GM18520 (cell line): ENCODE measurements at regions not wholly inside any gene's neighbourhood (a gene's known extent, or its start where the extent isn't known, plus 50 kb on each side); places are given as distances from the start of the nearest gene placed in this dataset.

Source experiments
- ATAC-seq: cut with Tn5 transposase; IDR thresholded peaks from one replicate; pipeline ENCODE4 v1.9.1; 2021; ENCODE audit not compliant: unreplicated experiment

DNA sequence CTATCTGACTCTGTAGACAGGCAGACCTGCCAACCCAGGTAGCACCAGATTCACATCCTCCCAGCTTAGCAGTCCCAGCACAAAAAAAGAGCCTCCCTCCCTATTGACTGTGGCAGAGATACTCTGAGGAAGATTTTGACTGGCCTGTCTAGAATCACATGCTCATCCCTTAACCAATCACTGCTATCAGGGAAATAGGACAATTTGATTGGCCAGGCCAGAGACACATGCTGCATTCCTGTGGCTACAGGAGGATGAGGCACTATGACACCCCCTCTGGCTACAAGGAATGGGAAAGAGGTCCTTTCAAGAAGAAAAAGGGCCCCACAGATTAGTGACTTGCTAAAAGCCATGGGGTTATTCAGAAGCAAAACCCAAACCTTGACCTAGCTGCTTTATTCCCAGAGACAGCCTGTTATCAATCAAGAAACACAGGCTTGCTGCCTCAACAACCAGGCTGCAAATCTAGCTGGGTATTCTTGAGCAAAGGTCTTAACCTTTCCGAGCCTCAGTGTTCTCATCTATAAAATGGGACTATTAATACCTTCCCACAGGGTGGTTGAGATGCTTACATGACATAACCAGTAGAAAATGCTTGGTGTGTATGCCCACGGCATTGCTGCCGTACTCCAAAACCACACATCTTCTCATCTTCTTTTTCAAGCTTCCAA, 147.6 kb downstream of the BCOR start:
- ATAC-seq, result no peak

- ATAC-seq, result no peak
These were observed 144.8 kb downstream of the BCOR start for GRCh38 chrX:39952989-39953388.

- no peak for ATAC-seq
These were observed 143.9 kb downstream of the BCOR start for GRCh38 chrX:39953879-39954278.

GRCh38 chrX:39954851-39955250, 142.9 kb downstream of the BCOR start:
- ATAC-seq, result no peak

DNA sequence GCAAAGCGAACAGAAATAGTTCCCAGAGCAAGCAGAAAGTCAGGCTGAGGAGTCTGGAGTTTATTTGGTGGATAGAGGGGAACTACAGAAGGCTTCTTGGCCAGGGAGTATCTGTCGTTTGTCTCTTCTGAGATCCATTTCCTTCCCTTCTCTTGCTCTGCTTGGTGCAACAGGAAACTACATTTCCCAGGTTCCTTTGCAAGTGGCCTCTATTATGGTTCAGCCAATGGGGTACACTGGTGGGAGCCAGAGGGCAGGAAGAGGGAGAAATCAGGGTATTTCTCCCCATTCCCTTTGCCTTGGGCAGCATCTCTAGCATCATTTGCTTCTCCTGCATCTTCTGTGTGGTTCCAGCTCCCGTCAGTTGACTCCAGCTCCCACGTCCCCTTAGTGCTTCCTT, 142.1 kb downstream of the BCOR start:
- ATAC-seq, result no peak

DNA sequence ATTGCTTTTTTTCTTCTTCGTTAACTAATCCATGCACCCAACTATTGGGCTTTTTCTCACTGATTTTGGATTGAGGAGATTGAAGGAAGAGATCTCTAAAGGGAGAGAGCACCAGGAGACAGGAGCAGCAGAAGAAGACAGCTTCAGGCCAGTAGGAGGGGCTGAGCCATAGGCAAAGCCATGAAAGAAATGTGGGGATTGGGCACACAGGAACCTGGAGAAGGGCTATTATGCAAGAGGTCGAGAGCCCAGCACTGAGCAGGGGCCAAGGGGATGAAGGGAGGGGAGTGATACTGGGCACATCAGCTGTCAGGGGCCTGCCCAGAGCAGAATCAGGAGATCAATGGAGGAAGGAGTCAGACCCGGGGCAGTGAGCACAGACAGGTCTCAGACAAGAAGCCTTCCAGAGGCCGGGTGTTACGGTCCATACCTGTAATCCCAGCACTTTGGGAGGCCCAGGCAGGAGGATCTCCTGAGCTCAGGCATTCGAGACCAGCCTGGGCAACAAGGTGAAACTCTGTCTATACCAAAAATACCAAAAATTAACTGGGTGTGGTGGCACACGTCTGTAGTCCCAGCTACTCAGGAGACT, 140.9 kb downstream of the BCOR start:
- no peak for ATAC-seq

DNA sequence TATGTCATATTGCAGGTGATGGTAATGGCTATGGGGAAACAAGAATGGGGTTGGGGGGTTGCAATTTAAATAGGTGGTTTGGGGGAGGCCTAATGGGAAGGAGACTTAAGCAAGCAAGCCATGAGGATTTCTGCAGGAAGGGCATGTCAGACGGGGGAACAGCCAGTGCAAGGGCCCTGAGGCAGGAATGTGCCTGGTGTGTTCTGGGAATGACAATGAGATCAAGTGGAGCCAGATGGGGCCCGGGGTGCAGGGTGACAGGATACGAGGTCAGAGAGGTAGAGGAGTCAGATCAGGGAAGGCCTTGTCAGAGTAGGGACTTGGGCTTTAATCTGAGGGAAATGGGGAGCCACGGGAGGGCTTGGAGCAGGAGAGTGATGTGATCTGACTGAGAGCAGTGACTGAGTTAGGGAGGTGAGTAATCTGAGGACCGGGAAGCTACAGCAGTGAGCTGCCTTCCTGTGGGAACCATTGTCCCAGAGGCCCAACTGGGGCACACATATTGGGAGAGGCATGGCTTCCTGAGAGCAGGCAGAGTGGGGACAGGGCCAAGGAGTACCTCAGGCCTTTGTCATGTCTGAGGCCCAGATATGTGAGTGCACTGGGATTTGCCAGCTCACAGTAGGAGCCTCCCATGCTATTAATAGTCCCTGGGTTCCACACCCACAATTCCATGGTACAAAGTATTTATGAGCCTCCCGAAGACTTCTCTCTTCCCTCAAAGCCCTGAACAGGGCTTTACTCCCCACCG, 139.8 kb downstream of the BCOR start:
- no peak for ATAC-seq

DNA sequence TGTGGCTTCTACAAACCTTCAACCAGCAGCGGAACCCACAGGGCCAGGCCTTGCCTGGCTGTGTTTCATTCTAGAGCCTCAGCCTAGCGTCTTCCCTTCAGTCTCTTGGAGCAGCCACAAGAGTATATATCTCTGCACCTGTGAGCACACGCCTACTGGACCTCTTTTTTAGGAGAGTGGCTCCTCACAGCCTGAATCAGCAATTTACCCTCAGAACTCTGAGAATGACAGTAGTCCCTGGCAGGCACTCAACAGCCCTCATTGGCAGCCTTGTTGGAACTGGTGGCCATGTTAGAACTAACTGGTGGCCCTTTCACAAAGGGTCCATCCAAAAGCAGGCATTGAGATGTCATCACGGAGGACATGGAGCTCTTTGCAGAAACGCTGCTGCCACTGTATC, 138.9 kb downstream of the BCOR start:
- ATAC-seq, result no peak

- ATAC-seq, result no peak
These were observed 137.5 kb downstream of the BCOR start for GRCh38 chrX:39960219-39960618.

DNA sequence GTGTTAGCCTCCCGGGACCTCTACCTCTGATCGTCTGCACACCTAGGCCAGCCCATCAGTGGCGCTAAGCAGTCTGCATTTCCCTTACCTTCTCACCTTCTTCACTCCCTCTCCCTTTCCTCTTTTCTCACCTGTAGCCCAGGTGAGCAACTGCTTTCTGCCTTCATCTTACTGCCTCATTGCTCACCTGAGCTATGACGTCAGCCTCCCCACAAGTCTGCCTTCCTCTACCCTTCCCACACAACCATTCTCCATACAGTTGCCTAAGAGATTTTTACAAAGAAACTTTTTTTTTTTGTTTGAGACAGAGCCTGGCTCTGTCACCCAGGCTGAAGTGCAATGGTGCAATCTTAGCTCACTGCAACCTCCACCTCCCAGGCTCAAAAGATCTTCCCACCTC, 136.3 kb downstream of the BCOR start:
- no peak for ATAC-seq

GRCh38 chrX:39965051-39965573, 132.6 kb downstream of the BCOR start:
- ATAC-seq, result no peak

- ATAC-seq, result no peak
These were observed 131.6 kb downstream of the BCOR start for GRCh38 chrX:39966176-39966575.

- ATAC-seq, result no peak
These were observed 130.4 kb downstream of the BCOR start for GRCh38 chrX:39967348-39967747.

DNA sequence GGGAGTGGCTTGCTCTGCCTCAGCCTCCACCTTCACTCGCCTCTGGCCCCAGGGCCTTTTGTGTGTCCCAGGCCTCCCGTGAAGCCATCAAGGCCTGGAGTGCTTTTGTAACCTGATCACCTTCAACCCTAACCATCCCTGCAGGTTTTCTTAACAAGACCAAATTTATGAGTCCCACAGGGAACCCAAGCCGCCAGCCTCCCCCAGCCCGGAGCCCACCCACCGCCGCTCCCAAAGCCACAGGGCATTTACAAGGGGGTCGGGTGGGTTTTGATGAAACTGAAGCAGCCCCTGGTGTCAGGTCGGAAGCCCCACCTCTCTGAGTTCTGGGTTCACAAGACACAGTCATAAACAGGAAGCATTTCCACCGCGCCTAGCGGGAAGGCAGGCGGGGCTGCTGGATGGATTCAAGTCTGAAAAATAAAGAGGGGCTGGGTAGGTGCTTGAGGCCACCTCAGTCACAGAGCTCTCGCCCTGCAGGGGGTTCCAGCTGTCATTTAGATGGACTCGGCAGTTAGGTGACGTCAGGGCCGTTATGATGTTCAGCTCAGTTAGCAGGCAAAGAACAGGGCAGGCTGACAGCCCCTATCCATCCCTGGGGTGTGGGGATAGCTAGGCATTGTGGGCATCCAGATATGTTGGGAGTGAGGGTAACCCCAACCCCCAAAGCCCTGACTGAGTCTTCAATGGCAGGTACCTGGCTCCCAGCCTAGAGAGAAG, 128.5 kb downstream of the BCOR start:
- no peak for ATAC-seq

DNA sequence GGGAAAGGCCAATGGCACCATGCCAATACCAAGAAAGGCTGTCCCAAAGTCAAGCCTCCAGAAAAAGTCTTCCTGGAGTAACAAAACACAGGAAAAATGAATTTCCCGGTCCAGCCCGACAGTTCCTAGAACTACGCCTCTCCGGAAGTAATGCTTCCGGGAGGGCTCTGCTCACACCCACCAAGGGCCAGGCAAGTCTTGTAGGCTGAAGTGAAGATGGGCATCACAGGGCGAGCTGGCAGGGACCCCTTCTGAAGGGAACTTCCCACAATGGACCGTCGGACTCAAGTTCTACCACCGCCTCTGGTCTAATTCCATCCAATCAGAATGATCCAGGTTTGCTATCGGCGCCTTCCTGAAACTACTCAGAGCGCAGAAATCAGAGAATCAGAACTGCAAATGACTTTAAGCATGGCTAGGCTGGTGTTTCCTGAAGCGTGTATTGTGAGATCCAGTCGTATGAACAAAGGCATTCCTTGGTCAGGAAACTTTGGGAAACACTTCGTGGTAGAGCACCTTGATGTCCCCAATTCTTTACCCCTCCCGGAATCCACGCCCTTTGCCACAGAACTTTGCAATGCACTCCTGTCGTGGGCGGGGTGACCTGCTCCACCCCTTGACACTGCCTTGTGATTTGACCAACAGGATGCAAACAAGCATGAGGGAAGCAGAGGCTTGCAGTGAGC, 127.8 kb downstream of the BCOR start:
- ATAC-seq, result no peak

DNA sequence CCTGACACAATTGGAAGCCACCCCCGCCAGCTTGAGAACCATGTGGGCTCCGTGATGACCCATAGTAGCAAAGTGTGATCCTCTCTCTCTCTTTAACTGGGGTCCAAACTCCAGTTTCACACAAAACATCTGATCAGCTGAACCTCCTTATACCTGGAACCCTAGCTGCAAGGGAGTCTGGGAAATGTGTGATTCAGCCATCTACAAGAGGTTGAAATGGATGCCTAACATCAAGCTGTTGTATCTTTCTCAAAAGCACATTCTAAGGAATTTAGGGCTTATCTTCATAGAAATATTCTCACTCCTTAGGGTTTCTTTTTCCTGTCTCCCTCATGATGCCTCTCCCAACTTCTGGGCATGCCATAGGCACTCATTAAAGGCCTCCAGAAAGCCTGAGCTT, 126.0 kb downstream of the BCOR start:
- ATAC-seq, result no peak

DNA sequence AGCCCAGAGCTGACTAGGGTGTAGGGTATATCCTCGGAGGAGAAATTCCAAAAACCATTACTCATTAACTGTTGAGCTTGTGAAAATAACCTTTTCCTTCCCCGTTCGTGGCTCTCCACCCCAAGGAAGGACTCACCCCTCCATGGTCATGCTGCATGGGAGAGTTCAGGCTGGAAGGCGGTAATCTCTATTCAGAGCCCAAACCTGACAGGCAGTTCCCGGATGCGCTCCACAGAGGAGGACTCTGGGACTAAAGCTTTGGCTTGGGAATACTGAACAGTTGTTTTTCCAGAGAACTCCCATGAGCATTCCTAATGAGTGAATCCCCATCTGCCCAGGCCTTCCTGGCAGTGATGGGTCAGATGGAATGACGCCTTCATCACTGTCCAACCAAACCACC, 125.4 kb downstream of the BCOR start:
- ATAC-seq, result no peak

DNA sequence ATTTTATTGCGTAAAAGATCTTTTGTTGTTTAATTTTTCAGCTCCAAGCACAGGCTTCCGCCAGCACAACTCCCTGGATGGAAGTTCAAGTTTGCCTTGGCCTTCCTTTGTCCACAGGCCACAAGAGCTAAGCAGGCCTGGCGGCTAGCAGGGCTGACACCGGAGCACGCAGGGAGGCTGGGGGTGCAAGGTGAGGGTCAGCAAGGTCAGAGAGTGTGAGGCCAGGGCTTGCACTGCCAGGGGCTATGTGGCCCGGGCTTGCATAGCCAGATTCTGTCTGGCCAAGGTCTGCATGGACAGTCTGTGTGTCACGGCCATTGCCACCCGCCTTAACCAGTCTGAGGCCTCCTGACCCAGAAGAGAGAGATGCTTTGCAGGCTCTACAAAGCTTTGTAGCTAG, 123.9 kb downstream of the BCOR start:
- ATAC-seq, result no peak

GRCh38 chrX:39974270-39974669, 123.5 kb downstream of the BCOR start:
- no peak for ATAC-seq

- ATAC-seq, result no peak
These were observed 122.4 kb downstream of the BCOR start for GRCh38 chrX:39975101-39975925.
